ENCODE measurements at regions not wholly inside any gene's neighbourhood (a gene's known extent, or its start where the extent isn't known, plus 50 kb on each side); places are given as distances from the start of the nearest gene placed in this dataset.

DNA sequence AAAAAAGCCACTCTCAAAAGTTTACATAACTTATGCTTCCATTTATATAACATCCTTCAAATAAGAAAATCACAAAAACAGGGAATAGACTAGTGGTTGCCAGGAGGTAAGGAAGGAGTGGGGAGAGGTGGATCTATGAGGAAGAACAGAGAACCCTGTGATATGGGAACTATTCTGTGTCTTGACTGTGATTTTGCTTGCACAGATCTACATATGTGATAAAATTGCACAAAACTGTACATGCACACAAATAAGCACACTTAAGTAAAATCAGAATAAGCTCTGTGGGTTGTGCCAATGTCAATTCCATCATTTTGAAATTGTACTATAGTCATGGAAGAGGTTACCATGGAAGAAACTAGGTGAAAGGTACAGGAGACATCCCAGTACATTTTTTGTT is 121.6 kb upstream of the SGCG start:
- Histone ChIP-seq H3K27me3 (no peaks in the 10 kb centered on the region), H3K36me3 (no peaks in the 10 kb centered on the region), H3K27ac (no peak overlapping the region), H3K4me1 (no peaks in the 10 kb centered on the region), H3K9me3 (no peaks in the 10 kb centered on the region), H3K4me3 (no peak overlapping the region)
- intact Hi-C loops (cut with DNase I): no loop called here
- ATAC-seq: no peak
- DNase-seq: no peak
- TF ChIP-seq, protein P1, sequence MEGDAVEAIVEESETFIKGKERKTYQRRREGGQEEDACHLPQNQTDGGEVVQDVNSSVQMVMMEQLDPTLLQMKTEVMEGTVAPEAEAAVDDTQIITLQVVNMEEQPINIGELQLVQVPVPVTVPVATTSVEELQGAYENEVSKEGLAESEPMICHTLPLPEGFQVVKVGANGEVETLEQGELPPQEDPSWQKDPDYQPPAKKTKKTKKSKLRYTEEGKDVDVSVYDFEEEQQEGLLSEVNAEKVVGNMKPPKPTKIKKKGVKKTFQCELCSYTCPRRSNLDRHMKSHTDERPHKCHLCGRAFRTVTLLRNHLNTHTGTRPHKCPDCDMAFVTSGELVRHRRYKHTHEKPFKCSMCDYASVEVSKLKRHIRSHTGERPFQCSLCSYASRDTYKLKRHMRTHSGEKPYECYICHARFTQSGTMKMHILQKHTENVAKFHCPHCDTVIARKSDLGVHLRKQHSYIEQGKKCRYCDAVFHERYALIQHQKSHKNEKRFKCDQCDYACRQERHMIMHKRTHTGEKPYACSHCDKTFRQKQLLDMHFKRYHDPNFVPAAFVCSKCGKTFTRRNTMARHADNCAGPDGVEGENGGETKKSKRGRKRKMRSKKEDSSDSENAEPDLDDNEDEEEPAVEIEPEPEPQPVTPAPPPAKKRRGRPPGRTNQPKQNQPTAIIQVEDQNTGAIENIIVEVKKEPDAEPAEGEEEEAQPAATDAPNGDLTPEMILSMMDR (IDR thresholded peaks at IDR 0.05): no peak
- TF ChIP-seq POLR2A (IDR thresholded peaks at IDR 0.05): no peak

- ATAC-seq: no peak
- no peak overlapping the region for H3K4me3 ChIP-seq
Observed at GRCh38 chr13:23060959-23061358, 119.8 kb upstream of the SGCG start.

DNA sequence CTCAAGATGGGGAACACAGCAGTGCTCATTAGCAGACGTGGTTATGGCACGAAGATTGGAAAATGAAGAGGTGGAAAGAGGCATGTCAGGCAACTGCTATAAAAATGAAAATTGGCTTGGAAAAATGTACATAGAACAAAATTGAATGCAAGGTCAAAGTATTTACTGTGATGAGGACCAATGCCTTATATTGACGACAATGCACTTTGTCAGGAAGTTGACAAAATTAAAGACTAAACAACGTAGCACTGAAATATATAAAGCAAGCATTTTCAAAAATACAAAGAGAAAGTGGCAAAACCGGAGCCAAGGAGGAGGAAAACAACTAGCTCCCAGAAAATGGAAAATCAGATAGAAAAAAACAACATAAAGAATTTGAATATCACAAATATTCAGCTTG is 113.7 kb upstream of the SGCG start:
- Histone ChIP-seq H3K4me3 (no peak overlapping the region), H3K4me1 (no peaks in the 10 kb centered on the region), H3K9me3 (peaks cover 0 to 9% (median 0%) of the 10 kb centered on the region in 12 donors), H3K27ac (no peak overlapping the region), H3K27me3 (no peaks in the 10 kb centered on the region), H3K36me3 (no peaks in the 10 kb centered on the region)
- 86 to 90% (median 88%) methylated on average over 5 of the region's 5 CpGs for WGBS, 4 donors
- ATAC-seq (no peak), DNase-seq (no peak)
- intact Hi-C loops (cut with DNase I): no loop called here
- TF ChIP-seq POLR2A (IDR thresholded peaks at IDR 0.05): no peak
- TF ChIP-seq, protein P1 (IDR thresholded peaks at IDR 0.05): no peak

More at GRCh38 chr13:23060959-23061358, 119.8 kb upstream of the SGCG start:
- Histone ChIP-seq H3K4me1 (no peaks in the 10 kb centered on the region), H3K9me3 (no peaks in the 10 kb centered on the region), H3K27ac (no peak overlapping the region), H3K36me3 (no peaks in the 10 kb centered on the region), H3K27me3 (no peaks in the 10 kb centered on the region)
- no peak for DNase-seq
- WGBS, 4 donors: 73 to 86% (median 80%) methylated on average over 1 of the region's 1 CpG
- intact Hi-C loops (cut with DNase I): no loop called here
- TF ChIP-seq, protein P1 (IDR thresholded peaks at IDR 0.05): no peak
- TF ChIP-seq POLR2A (IDR thresholded peaks at IDR 0.05): no peak

- WGBS, 4 donors: 58 to 67% (median 65%) methylated on average over 1 of the region's 1 CpG
- Histone ChIP-seq H3K27ac (no peak overlapping the region), H3K9me3 (peaks cover 0 to 9% (median 0%) of the 10 kb centered on the region in 12 donors), H3K36me3 (no peaks in the 10 kb centered on the region), H3K4me1 (no peaks in the 10 kb centered on the region), H3K27me3 (no peaks in the 10 kb centered on the region), H3K4me3 (no peak overlapping the region)
- peak in 1 of 4 donors; percentile 79 for ATAC-seq
- intact Hi-C loops (cut with DNase I): no loop called here
- no peak for DNase-seq
- TF ChIP-seq, protein P1 (IDR thresholded peaks at IDR 0.05): no peak
- no peak for TF ChIP-seq POLR2A (IDR thresholded peaks at IDR 0.05)
Observed at GRCh38 chr13:23069566-23069965, 111.2 kb upstream of the SGCG start.
